WERI-Rb-1 (cell line): ENCODE measurements at regions not wholly inside any gene's neighbourhood (a gene's known extent, or its start where the extent isn't known, plus 50 kb on each side); places are given as distances from the start of the nearest gene placed in this dataset.

Source experiments
- DNase-seq: peaks from one replicate; pipeline ENCODE4 v3.0.0-alpha.2; 2020
- H3K27ac ChIP-seq: fragments of 250-450 bp; sonication (Bioruptor Pico); 2 replicates; pipeline ENCODE4 v1.5.1; 2020; ENCODE audit warnings: mild to moderate bottlenecking, moderate library complexity
- H3K27me3 ChIP-seq: fragments of 250-450 bp; sonication (Bioruptor Pico); 2 replicates; pipeline ENCODE4 v1.5.1; 2021; ENCODE audit warnings: mild to moderate bottlenecking, low read depth, moderate library complexity; ENCODE audit not compliant: insufficient read depth, severe bottlenecking
- H3K36me3 ChIP-seq: fragments of 250-450 bp; sonication (Bioruptor Pico); 2 replicates; pipeline ENCODE4 v1.5.1; 2020; ENCODE audit warnings: mild to moderate bottlenecking, moderate library complexity
- H3K4me3 ChIP-seq: 2 replicates; pipeline ENCODE4 v1.5.1; 2011; ENCODE audit warnings: low read depth, mild to moderate bottlenecking, control low read depth, low read length
- H3K9me3 ChIP-seq: fragments of 250-450 bp; sonication (Bioruptor Pico); 2 replicates; pipeline ENCODE4 v1.5.1; 2021; ENCODE audit warnings: mild to moderate bottlenecking, moderate library complexity; ENCODE audit not compliant: severe bottlenecking
- CTCF ChIP-seq: IDR thresholded peaks from 2 replicates; pipeline ENCODE4 v1.5.1; 2011; ENCODE audit warnings: low read depth, mild to moderate bottlenecking, control low read depth, inconsistent platforms, low read length

GRCh38 chr9:28209130-28209529, 635.8 kb upstream of the C9orf72 start:
- Histone ChIP-seq H3K9me3 (no peaks in the 10 kb centered on the region), H3K4me3 (no peak overlapping the region), H3K36me3 (no peaks in the 10 kb centered on the region), H3K27me3 (no peaks in the 10 kb centered on the region), H3K27ac (no peak overlapping the region)
- DNase-seq: no peak
- TF ChIP-seq CTCF: no peak

- no peak for TF ChIP-seq CTCF
- Histone ChIP-seq H3K9me3 (no peaks in the 10 kb centered on the region), H3K27me3 (no peaks in the 10 kb centered on the region), H3K36me3 (no peaks in the 10 kb centered on the region), H3K4me3 (no peak overlapping the region), H3K27ac (no peak overlapping the region)
- no peak for DNase-seq
Measured at GRCh38 chr9:28212979-28213378, 639.7 kb upstream of the C9orf72 start.

GRCh38 chr9:28215536-28216299, 642.4 kb upstream of the C9orf72 start:
- DNase-seq: no peak
- Histone ChIP-seq H3K9me3 (no peaks in the 10 kb centered on the region), H3K4me3 (no peak overlapping the region), H3K36me3 (no peaks in the 10 kb centered on the region), H3K27me3 (no peaks in the 10 kb centered on the region), H3K27ac (no peak overlapping the region)
- no peak for TF ChIP-seq CTCF

GRCh38 chr9:28232686-28233085, 659.4 kb upstream of the C9orf72 start:
- H3K27ac ChIP-seq: no peak overlapping the region
- no peak for TF ChIP-seq CTCF
- no peaks in the 10 kb centered on the region for H3K36me3 ChIP-seq
- no peaks in the 10 kb centered on the region for H3K9me3 ChIP-seq
- DNase-seq: no peak
- H3K27me3 ChIP-seq: no peaks in the 10 kb centered on the region
- no peak overlapping the region for H3K4me3 ChIP-seq

GRCh38 chr9:28234133-28234893, 661.0 kb upstream of the C9orf72 start:
- Histone ChIP-seq H3K4me3 (no peak overlapping the region), H3K27ac (no peak overlapping the region), H3K9me3 (no peaks in the 10 kb centered on the region), H3K36me3 (no peaks in the 10 kb centered on the region), H3K27me3 (no peaks in the 10 kb centered on the region)
- no peak for TF ChIP-seq CTCF
- no peak for DNase-seq
